ENCODE measurements at regions not wholly inside any gene's neighbourhood (a gene's known extent, or its start where the extent isn't known, plus 50 kb on each side); places are given as distances from the start of the nearest gene placed in this dataset.
"Not testable (repeated sequence)": the region's sequence is repeated elsewhere in the genome, so short reads cannot be mapped to it uniquely, and the experiment has no call there.

DNA sequence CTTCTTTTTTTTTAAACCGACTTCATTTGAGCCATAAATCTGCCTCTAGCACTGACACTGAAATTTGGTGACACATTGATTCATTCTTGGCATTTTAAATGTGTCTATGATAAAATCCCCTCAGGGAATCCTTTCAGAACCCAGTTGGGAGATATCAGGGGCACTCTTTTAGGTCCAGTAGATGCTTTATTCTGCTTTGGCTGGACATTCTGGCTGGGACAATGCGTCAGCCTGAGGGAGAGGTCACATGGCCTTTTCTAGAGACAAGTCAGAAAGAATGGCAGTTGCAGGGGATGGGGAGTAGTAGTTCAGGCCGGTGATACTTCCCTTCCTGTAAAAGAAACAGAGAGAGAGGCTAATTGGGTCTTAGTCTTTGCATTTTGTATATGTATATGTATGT lies 63.1 kb downstream of the TRIM43 start:
- not testable (repeated sequence) for DNase-seq

DNA sequence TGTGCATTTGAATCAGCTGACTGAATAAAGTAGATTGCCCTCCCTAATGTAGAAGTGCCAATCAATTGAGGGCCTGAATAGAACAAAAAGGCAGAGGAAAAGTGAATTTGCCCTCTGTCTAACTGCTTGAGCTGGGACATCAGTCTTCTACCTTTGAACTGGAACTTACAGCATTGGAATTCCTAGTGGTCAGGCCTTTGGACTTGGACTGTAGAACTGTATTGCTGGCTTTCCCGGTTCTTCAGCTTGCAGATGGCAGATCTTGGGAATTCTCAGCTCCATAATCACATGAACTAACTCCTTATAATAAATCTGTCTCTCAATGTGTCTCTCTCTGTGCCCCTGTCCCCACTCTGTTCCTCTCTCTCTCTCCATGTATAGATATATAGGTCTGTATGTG lies 64.8 kb downstream of the TRIM43 start:
- not testable (repeated sequence) for DNase-seq

DNA sequence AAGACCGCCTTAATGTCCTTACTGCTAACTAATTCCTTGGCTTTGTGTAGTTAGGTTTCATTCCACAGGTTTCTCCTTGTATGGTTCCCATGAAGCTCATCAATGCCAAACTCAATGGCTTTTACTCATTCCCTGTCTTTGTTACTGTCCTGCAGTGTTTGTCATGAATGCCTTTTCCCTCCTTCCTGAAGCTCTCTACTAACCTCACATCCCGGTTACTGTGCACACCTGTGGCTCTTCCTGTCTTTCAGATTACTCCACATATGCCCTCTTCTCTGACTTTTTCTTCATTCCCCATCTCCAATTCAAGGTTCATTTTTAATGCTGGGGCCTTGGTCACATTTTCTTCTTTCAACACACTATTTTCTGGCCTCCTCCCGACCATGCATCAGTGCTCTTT lies 66.1 kb downstream of the TRIM43 start:
- DNase-seq = not testable (repeated sequence)

DNA sequence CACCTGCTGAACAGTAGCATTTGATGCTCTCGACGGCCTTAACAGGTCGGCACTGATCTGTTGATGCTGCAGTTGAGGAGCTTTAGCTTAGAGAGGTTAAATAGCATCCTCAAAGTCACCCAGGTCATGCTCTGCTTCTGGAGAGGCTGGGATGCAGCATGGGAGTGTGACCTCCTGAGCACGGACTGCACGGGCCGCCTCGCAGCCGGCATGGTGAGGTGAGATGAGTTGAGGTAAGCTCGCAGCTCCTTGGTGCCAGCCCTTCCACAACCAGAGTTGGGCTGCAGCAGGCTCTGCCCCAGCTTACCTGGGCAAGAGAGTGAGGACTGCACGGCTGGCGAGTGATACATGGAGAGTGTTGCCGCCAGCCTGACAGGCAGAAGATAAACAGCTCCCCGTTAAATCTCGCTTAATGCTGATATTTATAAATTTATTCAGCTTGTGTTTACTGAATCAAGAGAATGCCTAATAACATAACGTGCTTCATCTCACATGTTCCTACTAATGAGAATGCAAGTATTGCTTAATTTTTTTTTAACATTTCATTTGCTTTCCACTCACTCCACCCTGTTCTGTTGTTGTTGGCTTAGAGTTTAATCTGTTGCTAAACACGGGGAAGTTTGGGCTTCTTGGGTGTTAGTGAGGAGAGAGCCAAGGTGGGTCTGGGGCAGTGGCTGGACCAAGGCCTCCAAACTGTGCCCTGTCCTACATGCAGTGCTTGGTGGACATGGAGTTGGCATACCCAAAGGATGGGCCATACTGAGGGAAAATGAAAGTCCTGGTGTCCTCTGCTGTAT lies 69.2 kb downstream of the TRIM43 start:
- not testable (repeated sequence) for DNase-seq

DNA sequence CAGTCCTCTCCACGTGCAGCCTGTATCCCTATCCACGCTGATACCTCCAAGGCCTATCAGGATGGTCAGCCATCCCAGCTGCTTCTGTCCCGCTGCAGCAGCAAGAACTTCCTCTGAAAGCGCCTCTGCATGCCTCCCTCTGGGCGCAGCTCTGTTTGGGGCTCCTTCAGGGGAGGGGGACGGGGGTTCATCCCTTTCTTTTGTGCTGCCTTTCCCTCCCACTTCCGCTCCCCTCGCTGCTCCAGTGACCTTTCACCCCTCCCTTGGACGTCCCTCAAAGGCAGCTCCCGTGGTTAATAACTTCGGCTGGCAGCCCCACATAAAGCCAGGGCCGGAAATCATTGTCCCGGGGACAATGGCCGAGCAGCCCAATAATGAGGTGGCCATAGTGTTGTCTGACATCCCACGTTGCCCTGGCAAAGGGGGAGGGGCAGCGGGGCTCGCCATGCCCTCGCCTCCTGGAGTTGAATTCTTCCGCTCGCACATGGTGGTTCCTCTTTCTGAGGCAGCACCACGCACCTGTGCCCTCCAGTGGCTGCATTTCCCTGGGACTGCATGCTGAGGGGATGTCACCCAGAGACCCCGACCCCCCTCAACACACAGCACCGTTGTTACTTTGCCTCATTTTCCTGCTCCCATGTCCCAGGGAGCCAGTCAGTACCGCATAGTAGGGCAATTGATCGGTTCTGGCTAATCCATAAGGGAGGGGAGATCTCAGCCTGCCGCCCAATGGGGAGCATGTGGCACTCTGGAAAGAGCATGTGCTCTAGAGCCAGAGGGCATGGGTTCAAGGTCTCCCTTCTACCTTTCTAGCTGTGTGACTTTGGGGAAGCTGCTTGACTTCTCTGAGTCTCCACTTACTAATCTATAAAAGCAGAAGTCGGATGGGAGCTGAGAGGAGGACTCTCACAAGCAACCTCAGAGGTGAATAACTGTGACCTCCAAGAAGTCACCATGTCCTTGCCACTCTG lies 72.0 kb downstream of the TRIM43 start:
- DNase-seq = not testable (repeated sequence)

DNA sequence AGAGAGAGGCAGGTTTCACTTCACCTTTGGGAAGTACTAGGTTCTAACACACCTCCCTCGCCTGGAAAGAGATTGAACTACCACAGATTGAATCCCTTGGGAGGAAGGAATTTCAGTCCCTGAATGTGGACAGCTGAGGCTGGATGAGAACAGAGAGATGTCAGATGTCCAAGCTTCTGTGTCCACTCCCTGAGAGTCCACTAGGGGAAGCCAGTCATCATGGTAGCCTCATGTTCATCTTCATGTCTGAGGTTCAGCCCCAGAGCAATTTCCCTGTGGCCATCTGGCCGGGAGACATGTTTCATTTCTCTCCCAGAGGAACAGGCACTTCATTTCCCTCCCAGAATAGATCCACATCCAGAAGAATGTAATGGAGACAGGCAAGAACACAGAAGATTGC lies 74.8 kb downstream of the TRIM43 start:
- DNase-seq = not testable (repeated sequence)

DNA sequence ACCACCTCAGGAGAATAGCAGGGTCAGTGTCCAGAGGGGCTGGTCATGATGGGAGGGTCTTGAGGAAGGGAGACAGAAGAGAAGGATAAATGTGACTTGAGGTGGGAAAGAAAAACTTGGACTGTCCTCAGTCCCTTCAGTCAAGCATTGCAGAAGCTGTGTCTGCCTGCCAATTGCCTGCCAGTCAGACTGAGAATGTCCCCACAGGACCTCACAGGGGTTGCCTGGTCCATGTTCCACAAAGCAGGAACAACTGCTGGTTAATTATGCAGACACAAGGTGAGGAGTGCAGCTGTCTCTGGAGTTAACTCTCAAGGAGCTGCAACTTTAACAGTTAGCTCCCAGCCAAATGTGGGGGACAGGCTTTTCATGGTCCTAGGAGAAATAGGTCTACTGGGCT lies 75.7 kb downstream of the TRIM43 start:
- DNase-seq = no peak

DNA sequence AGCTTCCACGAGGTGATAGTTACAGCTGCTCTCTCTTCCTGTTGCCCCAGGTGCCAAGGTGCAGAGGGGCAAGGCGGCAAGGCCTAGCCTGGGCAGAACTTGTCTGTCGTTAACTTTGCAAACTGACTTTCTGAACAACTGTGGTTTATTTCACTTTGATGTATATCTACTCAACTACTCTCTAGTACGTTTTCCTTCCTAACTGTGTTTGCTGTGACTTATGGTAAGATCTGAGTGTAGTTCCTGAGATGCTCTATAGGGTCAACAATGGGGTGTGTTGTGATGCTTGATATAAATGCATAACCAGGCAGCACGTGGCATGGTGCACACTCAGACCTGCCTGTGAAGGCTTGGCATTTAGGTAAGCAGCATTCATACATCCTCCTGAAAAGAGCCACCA lies 77.1 kb downstream of the TRIM43 start:
- DNase-seq = not testable (repeated sequence)

DNA sequence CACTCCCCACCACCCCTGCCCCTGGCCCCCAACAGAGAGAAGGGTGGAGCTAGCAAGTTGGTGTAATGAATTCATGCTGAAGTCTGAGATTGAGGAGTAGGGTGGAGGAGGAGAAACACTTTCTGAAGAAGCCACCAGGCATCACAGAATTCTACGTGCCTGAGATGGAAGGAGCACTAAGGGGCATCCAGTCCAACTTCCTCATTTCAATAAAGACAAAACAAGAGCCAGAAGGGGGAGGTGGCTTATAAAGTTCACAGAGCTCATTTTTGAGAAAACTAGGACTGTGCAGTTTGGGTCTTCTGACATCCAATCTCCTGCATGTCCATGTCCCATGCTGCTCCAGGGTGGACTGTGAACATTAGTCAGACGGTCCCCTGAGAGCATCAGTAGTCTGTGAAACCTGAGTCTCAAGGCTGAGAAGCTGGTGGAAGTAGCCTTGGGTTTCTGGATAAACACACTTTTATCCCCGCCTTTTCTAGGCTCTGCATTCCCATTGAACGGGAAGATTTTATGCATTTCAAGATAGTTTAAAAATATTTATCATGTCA lies 77.7 kb downstream of the TRIM43 start:
- DNase-seq = no peak

DNA sequence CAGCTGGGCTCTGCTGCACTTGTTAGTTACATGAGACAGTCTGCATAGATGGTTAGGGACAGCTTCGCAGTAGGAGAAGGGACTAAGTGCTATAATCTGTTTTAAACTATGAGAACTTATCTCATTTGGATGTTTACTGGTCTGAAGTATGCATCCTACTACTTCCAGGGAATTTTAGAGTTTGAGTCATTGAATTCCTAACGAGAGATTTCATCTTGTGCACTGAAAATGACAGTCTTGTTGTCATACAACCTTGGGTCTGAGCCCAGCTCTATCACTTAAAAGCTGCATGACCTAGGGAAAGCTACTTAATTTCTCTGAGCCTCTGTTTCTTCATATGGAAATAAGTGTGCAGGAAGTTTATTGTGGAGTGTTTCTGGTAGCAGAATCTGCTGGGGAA lies 78.4 kb downstream of the TRIM43 start:
- no peak for DNase-seq

DNA sequence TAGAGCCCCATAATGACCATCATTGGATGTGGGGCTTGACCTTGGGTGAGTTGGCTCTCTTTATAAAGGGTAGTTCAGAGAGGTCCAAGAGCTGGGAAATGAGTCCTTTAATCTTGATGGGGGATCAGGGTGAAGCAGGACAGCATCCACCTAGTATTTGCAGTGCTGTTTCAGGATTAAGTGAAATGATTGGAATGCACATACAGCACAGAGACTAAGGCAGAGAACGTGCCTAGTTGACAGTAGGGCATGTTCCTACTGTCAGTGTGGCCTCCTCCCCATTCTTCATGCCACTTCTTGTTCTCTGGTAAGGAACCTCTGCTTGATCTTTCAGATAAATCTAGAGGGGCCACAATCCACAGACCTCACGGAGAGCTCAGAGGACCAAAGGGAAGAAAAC lies 78.9 kb downstream of the TRIM43 start:
- DNase-seq = no peak

DNA sequence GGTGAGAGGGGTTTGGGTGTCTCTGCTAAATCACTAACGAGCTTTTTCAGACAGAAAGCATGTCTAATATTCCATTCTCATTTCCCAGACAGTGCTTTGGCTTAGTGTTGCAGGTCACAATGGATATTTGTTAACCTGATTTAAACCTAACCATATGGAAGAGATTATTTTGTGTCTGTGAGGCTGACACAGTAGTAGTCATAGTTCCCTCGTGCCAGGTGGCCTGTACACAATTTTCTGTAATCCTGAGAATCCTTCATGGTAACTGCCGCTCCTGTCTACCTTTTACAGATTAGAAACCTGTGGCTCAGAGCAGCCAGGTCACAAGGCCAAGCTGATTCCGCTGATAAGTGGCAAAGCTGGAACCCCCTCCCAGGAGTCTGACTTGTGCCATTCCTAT lies 79.4 kb downstream of the TRIM43 start:
- not testable (repeated sequence) for DNase-seq

DNA sequence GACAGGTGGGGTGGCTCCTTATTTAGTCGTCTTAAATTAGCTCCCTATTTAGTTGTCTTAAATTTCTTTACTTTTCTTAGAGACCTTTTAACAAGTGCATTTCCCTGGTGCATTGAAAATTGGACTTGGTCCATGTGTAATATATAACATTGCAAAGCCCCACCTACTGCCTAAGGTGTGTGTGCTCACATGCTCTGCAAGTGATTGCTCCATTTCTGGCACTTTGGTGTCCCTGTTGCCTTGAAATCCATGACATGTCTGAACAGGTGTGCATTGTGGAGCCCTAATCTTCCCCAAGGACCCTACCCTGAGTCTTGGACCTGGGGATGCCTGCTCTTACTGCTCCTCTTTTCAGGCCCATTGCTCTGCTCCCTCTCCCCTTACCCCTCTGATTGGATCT lies 80.2 kb downstream of the TRIM43 start:
- not testable (repeated sequence) for DNase-seq

DNA sequence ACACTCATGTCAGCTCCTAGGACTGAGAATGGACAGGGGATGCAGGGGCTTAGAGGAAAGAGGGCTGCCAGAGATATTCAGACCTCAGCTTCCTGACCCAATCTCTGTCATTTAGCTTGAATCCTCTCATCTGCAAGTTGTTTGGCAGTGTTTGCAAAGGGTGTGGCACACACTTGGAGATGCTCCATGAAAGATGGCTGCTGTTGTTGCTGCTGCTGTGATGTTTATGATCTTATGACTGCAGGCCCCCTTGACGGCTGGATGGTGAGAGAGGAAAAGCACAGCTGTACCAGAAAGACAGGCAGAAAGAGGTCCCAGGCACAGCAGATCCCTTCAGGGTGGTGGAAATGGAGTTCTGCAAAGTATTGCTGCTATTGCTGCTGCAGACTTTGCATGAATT lies 80.7 kb downstream of the TRIM43 start:
- DNase-seq = not testable (repeated sequence)

DNA sequence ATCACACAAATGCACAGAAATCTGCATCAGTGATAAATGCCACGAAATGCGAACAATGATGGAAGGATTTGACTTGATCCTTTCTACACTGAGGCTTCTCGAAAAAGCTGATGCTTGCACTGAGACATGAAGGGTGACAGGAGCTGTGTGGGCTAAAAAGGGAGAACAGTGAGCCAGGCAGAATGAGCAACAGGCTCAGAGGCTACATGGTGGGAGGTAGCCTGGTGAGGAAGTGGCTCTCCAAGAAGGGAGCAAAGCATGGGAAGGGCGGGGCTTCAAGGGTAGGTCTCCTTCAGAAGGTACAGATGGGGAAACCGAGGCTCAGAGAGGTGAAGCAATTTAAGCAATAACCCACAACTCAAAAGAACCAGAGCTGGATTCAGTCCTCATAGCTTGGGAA lies 82.4 kb downstream of the TRIM43 start:
- no peak for DNase-seq

DNA sequence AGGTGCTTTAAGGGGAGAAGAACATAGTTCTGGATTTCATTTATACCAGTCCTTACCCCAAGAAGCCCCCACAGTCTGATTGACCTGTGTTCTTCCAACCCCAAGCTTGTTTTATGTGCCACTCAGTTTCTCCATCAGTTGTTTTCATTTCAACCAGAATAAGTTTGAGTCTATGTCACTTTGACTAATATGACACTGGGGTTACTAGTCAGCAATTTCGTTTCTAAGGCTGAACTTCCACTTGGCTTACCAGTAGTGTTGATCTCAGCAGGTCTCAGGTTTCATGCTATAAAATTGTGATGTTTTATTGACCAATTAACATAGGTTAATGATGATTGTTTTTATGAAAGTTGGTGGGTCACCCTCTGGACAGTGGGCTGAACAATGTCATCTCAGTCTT lies 84.8 kb downstream of the TRIM43 start:
- DNase-seq = not testable (repeated sequence)

DNA sequence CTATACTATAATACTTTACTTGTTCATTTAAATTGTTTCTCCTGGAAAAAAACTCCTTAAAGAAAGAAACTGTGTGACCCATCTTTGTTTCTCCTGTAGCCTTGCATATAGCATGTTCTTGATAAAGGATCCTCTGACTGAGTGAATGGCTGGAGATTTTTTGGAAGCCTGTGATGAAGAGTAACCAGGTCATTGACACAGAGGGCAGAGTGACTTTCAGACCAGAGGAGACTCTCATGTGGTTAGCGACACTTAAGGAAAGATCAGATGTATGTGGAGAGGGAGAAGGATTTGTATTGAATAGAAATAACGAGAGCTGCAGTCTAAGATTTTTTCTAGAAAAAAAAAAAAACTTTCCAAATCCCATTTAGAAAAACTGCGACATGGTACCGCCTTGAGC lies 85.5 kb downstream of the TRIM43 start:
- DNase-seq = no peak

DNA sequence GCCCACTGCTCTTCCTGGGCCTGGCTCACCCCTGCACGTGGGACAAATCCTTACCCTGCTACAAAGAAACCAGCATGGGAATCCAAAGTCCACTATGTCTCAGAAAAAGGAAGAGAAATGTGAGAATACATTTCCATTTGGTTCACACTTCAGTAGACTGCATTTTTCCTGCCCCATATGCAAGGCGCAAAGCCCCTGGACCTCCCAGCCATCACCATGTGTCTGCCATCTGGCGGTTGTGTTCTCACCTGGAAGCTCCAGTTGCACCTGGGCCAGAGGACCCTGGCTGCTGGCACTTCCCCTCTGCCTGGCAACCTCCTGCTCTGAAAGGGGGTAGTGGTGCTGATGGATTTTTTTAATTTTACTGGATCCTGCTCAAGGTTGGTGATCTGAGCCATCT lies 86.0 kb downstream of the TRIM43 start:
- not testable (repeated sequence) for DNase-seq

DNA sequence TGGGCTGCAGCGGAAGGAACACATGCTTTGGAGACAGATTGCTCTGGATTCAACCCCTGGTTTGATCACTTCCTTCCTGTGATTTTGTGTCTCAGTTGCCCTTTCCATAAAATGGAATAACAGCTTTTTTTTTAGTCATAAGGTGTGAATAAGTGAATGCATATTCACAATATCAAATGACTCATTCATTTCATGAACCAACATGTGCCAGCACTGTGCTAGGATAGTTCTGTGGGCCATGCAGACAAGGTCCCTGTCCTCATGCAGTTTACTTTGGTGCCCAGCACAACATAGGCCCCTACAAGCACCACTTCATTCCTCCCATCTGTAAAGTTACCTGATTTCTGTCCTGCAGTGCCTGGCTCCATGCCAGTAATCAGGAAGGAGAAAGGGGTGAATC lies 89.4 kb downstream of the TRIM43 start:
- not testable (repeated sequence) for DNase-seq

DNA sequence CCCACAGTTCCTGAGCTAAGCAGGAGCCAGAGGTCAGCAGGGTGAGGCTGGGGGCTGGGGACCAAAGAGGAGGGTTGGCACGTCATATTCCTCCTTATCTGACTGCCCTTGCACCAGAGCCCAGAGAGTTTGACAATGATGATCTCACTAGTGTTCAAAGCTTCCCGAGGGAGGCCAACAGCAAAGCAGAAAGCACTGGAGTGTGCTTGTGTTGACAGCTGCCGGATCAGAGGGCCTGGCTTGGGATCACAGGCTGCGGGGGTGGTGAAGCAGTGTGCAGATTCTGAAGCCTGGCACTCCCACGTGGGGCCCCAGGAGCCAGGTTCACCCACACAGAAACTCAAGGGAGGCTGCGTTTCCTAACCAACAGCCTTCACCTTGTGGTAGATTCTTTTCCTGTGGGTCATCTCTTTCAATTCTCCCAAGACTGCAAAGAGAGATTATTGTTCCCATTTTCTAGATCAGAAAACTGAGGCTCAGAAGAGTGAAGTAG lies 89.8 kb downstream of the TRIM43 start:
- DNase-seq = not testable (repeated sequence)

DNA sequence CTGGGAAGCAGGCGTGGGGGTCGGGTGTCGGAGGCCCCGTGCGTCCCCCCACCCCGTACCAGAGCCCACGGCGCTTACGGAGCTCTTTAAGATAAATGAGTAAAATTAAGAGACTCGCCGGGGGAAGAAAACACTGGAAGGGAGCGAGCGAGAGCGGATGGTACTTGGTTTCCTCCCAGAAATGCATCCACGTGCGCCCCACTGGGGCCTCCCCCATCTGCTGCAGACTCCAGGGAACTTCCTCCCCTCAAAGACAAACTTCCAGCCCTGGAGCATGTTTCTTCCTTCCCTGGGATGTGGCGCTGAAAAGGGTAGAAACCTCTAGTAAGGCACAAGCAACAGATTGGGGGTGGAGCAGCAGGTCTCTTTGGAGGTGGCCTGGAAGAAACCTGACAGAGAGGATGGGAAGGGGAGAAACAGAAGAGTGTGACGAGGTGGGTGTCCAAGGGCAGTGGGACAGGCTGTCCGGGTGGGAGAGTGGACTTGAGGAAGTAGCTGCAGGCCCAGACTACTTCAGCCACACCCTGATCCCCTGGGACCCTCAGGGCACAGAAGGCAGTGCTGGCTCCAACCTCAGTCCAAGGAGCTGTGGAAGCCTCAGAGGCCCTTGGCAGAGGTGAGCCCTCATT lies 91.2 kb downstream of the TRIM43 start:
- DNase-seq = not testable (repeated sequence)

DNA sequence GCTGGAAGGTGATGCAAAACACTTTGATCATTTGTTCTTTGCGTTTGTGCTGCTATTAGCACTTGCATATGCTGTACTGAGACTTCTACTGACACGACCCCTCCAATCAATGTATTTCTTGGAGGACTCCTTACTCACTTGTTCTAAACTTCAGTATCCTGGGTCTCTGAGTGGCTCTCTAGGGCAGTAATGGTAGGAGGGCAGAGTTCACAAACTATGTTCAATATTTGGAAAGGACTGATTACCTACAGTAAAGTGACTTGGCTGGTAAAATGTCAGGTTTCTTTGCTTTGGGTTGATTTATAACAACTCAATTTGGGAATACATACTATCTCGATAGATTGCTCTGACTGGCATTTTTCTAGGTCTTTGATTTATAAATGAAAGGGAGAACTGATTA lies 93.7 kb downstream of the TRIM43 start:
- DNase-seq = no peak
